Skin epidermis (tissue), 12 donors: ENCODE measurements at regions not wholly inside any gene's neighbourhood (a gene's known extent, or its start where the extent isn't known, plus 50 kb on each side); places are given as distances from the start of the nearest gene placed in this dataset.

Source experiments
- H3K27ac ChIP-seq, 21 experiments: fragments of 200-600 bp; sonication (generic) in 11 of 21; one replicate each; pipeline ENCODE4 v1.5.0; 2020; ENCODE audit warnings: mild to moderate bottlenecking in 3 of 21, inconsistent platforms in 2 of 21, moderate library complexity in 2 of 21
- H3K4me3 ChIP-seq, 7 experiments: fragments of 200-600 bp; sonication (generic) in 2 of 7; one replicate each; pipeline ENCODE4 v1.5.0; 2020; ENCODE audit warnings: inconsistent platforms in 2 of 7, mild to moderate bottlenecking in 2 of 7, moderate library complexity in 1 of 7

- H3K4me3 ChIP-seq: no peak overlapping the region
- no peak overlapping the region for H3K27ac ChIP-seq
Observed at GRCh38 chr2:104545055-104545454, 308.9 kb upstream of the POU3F3 start.

GRCh38 chr2:104546537-104546936, 307.4 kb upstream of the POU3F3 start:
- Histone ChIP-seq H3K4me3 (no peak overlapping the region), H3K27ac (no peak overlapping the region)

DNA sequence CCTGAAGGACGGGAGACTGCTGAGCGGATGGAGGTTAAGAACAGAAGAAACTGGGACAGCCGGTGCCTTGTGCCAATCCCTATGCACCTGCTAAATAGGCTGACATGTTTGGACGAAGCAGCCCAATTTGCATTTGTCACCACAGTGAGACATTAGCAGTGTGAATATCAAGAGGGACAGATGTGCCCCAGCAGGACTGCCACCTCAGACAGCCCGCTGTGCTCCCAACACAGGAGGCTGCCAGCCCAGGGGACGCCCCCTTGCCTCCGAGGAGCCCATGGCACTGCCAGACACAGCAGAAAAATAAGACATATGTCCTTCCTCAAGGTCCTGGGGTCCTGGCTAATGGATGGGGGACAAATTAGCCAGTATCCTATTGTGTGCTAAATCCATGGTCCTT, 306.7 kb upstream of the POU3F3 start:
- Histone ChIP-seq H3K27ac (no peak overlapping the region), H3K4me3 (no peak overlapping the region)

GRCh38 chr2:104561251-104561650, 292.7 kb upstream of the POU3F3 start:
- no peak overlapping the region for H3K4me3 ChIP-seq
- H3K27ac ChIP-seq: no peak overlapping the region

DNA sequence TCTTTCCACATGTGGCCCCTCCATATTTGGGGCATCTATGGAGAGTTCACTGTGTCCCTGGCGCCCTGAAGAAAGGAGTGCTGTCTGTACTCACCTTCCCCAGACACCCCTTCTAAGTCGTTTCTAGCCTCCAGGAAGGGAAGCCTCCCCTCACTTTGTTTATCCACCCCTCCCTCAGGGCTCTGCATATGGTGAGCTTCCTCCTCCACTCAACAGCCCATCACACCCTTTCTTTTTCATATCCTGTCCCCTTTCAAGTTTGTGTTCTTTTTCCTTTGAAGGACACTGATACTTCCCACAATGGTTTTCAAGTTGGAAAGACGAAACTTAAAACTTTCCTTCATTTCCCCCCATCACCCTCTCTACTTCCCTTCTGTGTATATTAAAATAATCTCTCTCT, 291.4 kb upstream of the POU3F3 start:
- H3K4me3 ChIP-seq: no peak overlapping the region
- H3K27ac ChIP-seq: no peak overlapping the region

DNA sequence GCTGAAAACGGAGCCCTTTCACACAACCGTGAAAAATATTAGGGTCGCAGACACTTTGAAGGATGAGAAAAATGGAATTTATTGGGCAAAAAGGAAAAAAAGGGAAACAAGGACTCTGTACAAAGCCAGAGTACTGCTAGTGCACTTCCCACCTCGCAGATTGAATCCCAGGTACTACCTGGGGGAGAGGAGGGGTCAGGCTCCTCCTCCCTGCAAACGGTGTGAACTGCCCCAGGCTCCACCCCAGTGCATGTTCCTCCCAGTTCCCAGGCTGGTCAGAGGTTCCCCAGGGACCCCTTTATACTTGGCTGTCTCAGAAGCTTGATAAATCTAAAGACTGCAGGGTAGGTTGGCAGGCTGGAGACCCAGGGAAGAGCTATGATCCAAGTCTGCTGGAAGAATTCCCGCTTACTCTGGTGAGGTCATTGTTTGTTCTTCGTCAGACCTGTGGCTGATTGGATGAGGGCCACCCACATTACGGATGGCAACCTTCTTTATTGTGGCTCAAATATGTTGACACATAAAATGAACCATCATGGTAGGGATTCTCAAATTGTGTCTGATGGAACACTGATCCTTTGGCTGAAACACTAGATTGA, 290.4 kb upstream of the POU3F3 start:
- Histone ChIP-seq H3K4me3 (no peak overlapping the region), H3K27ac (no peak overlapping the region)

DNA sequence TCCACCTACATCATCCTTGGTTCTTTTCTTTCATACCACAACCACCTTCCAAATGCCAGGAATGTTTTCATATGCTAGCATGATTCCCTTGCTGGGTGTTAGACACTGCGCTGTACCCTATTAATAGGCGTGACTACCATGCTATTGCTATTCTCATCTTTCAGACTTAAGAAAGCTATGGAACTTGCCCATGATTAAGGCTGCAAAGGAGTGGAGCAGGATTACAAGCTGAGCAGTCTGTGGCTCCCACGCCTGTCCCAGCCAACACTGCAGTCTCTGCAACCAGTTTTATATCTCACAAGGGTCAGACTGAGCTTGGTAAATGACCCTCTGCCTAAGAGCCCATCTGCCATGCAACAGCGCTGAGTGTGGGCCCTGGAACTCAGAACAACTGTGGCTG, 285.7 kb upstream of the POU3F3 start:
- no peak overlapping the region for H3K4me3 ChIP-seq
- no peak overlapping the region for H3K27ac ChIP-seq

DNA sequence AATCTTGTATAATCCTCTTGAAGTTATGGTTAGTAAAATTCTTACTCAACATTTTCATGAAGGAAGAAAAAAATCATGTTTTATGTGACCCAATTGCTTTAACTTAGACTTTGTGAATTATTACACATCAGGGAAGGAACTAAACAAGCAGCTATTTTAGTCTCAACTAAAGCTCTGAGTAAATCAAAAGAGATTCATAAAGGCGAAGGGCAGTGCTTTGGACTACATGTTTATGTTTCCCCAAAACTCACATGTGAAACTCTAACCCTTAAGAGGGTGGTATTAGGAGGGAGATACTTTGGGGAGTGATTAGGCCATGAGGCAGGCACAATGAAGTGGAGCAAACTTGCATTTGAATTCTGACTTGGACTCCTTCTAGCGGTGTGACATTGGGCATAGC, 283.7 kb upstream of the POU3F3 start:
- no peak overlapping the region for H3K27ac ChIP-seq

GRCh38 chr2:104572834-104573233, 281.1 kb upstream of the POU3F3 start:
- H3K4me3 ChIP-seq: no peak overlapping the region
- no peak overlapping the region for H3K27ac ChIP-seq

More for the DNA sequence above, 283.7 kb upstream of the POU3F3 start:
- H3K4me3 ChIP-seq: no peak overlapping the region

DNA sequence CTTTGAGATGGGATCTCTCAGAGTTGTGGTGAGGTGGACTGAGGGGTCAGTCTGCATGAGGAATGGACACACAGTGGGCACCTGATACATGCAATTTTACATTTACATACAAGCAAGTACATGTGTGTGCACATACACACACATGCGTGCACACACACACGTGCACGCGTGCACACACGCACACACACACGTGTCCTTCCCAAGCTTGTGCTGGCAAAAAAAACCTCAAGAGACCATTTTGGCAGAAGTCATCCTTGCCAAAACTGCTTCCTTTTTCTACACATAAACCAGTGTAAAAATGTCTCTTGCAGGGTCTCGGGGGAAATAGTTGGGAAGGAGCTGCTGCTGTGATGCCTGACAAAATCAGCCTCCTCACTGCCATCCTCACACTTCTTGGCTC, 279.5 kb upstream of the POU3F3 start:
- H3K4me3 ChIP-seq: no peak overlapping the region
- H3K27ac ChIP-seq: no peak overlapping the region

DNA sequence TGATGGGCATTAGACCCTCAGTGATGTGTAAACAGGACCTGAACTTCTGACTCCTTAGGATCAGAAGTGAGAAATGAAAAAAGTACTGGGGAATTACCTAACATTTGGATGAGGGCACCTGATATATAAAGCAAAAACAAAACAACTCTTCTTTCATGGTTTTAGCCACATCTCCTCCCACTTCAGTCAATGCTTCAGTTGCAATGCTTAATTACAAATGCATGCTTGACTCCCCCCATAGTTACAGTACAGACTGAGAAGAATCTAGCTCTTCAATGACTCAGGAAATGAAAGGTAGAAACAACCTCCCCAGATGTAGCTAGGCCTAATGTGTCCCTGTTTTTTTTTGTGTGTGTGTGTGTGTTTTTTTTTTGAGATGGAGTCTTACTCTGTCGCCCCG, 276.8 kb upstream of the POU3F3 start:
- no peak overlapping the region for H3K4me3 ChIP-seq
- no peak overlapping the region for H3K27ac ChIP-seq

GRCh38 chr2:104582471-104582870, 271.4 kb upstream of the POU3F3 start:
- H3K27ac ChIP-seq: no peak overlapping the region
- H3K4me3 ChIP-seq: no peak overlapping the region

DNA sequence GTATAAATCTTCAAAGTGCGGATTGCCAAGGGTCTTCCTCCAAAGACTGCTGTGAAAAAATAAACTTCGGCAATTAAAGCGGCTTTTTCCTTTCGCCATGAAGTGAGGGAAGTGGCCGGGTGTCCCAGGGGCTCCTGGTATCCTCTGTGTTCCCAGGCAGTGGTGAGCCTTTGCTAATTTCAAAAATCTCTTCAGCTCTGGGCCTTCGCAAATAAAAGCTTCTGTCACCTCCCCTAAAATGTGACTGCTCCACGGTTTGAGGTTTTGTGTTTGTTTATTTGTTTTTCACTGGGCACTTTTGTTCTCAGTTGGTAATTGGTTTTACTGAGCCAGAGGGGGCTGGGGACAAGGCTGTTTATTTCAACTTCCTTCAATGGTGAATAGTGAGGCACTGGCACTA, 270.1 kb upstream of the POU3F3 start:
- Histone ChIP-seq H3K4me3 (no peak overlapping the region), H3K27ac (no peak overlapping the region)

- Histone ChIP-seq H3K4me3 (no peak overlapping the region), H3K27ac (no peak overlapping the region)
Observed at GRCh38 chr2:104584393-104584792, 269.5 kb upstream of the POU3F3 start.

GRCh38 chr2:104595576-104595975, 258.3 kb upstream of the POU3F3 start:
- no peak overlapping the region for H3K27ac ChIP-seq
- H3K4me3 ChIP-seq: no peak overlapping the region

GRCh38 chr2:104597942-104598341, 256.0 kb upstream of the POU3F3 start:
- no peak overlapping the region for H3K27ac ChIP-seq
- no peak overlapping the region for H3K4me3 ChIP-seq

- Histone ChIP-seq H3K27ac (no peak overlapping the region), H3K4me3 (no peak overlapping the region)
Observed at GRCh38 chr2:104598636-104599035, 255.3 kb upstream of the POU3F3 start.

- Histone ChIP-seq H3K27ac (no peak overlapping the region), H3K4me3 (no peak overlapping the region)
Observed at GRCh38 chr2:104599787-104600510, 254.0 kb upstream of the POU3F3 start.

- no peak overlapping the region for H3K27ac ChIP-seq
- no peak overlapping the region for H3K4me3 ChIP-seq
Observed at GRCh38 chr2:104606056-104606455, 247.9 kb upstream of the POU3F3 start.

DNA sequence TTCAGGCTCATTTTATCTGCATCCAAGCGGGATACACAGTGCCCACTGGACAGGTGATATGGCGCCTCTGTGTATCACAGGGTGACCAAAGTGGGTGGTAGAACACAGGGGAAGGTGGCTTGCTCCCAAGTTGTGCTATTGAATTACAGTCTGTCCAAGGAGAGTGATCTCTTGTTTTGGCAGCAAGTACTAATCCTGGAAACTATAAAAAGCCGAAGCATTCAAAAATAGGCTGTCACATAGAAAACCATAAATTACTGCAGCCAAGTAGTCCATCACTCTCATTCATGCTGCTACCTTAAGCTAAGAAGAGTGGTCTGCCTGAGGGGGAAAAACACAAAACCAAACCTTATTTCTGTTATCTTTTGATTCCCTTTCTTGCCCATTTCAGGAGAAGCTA, 237.1 kb upstream of the POU3F3 start:
- Histone ChIP-seq H3K27ac (no peak overlapping the region), H3K4me3 (no peak overlapping the region)

DNA sequence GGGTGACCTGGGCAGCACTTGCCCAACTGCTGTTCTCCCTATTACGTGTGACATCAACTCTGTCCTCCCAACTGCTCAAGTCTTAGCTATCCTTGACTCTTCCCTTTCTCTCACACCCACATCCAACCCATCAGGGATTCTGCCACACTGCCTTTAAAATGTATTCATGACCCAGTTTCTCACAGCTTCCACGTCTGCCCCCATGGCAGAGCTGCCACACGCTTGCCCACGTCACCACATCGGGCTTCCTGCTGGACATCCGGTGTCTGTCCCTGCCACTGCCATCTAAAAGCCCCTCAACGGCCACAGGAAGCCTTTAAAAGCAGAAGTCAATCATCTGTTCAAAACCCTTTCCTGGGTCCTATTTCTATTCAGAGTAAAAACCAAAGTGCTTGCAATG, 233.1 kb upstream of the POU3F3 start:
- no peak overlapping the region for H3K4me3 ChIP-seq
- no peak overlapping the region for H3K27ac ChIP-seq

DNA sequence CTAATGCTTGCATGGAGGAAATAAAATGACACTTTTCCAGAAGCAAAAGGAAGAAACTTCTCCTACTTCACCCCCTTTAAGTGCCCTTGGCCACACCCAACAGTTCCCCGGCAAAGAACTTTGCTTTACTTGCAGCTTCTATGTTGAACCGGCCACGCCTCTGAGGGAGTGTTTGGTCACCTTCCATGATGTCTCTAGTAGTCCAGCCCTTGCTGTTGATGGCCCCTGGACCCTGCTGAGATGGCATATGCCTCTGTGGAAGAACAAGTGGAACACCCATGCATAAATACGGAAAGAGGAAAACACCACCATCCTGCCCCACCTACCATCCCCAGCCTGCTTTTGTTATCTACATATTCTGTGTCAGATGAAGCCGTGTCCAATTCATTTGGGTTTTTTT, 218.3 kb upstream of the POU3F3 start:
- no peak overlapping the region for H3K27ac ChIP-seq
- no peak overlapping the region for H3K4me3 ChIP-seq
